Neuronal stem cell (in vitro differentiated cells): ENCODE measurements at regions not wholly inside any gene's neighbourhood (a gene's known extent, or its start where the extent isn't known, plus 50 kb on each side); places are given as distances from the start of the nearest gene placed in this dataset.

ENCODE experiments used
- DNase-seq: peaks from one replicate; pipeline ENCODE4 v3.0.0-alpha.2; 2013; ENCODE audit warnings: low spot score
- H2AFZ ChIP-seq: one replicate; pipeline ENCODE4 v1.6.1; 2013; ENCODE audit warnings: mild to moderate bottlenecking, low read length, inconsistent platforms
- H2AK5ac ChIP-seq: 2 replicates; pipeline ENCODE4 v1.6.1; 2013; ENCODE audit warnings: low read depth, mild to moderate bottlenecking, inconsistent platforms, low read length, moderate library complexity, mixed read lengths
- H2BK120ac ChIP-seq: 2 replicates; pipeline ENCODE4 v1.6.1; 2013; ENCODE audit warnings: low read depth, mild to moderate bottlenecking, inconsistent platforms, low read length, moderate library complexity, mixed read lengths
- H2BK12ac ChIP-seq: one replicate; pipeline ENCODE4 v1.6.1; 2013; ENCODE audit warnings: low read length, inconsistent platforms
- H2BK15ac ChIP-seq: 2 replicates; pipeline ENCODE4 v1.6.1; 2013; ENCODE audit warnings: mild to moderate bottlenecking, low read length, inconsistent platforms, mixed read lengths
- H2BK5ac ChIP-seq: one replicate; pipeline ENCODE4 v1.6.1; 2013; ENCODE audit warnings: inconsistent platforms, mild to moderate bottlenecking, low read length, moderate library complexity
- H3K14ac ChIP-seq: one replicate; pipeline ENCODE4 v1.6.1; 2013; ENCODE audit warnings: low read length, inconsistent platforms
- H3K18ac ChIP-seq: 2 replicates; pipeline ENCODE4 v1.6.1; 2013; ENCODE audit warnings: low read length, inconsistent platforms
- H3K23ac ChIP-seq: 2 replicates; pipeline ENCODE4 v1.6.1; 2013; ENCODE audit warnings: low read depth, mild to moderate bottlenecking, mixed read lengths, low read length, inconsistent platforms; ENCODE audit not compliant: poor library complexity
- H3K27ac ChIP-seq: replicated peaks from 3 replicates; pipeline ENCODE4 v1.5.1; 2013; ENCODE audit warnings: low read length, inconsistent platforms
- H3K27me3 ChIP-seq, 3 experiments: 2 replicates each; pipeline ENCODE4 v1.6.1; 2013; ENCODE audit warnings: low read length in 3 of 3, mild to moderate bottlenecking in 2 of 3, inconsistent platforms in 1 of 3, low read depth in 1 of 3, mixed read lengths in 1 of 3, moderate library complexity in 1 of 3; ENCODE audit not compliant: control insufficient read depth in 3 of 3, insufficient read depth in 3 of 3
- H3K36me3 ChIP-seq, 2 donors: replicated peaks in 1 of 2; 2 replicates each; pipeline ENCODE4 v1.6.1; 2013; ENCODE audit warnings: low read length in 2 of 2; ENCODE audit not compliant: control insufficient read depth in 2 of 2, insufficient read depth in 2 of 2
- H3K4ac ChIP-seq: 2 replicates; pipeline ENCODE4 v1.6.1; 2013; ENCODE audit warnings: inconsistent platforms, mild to moderate bottlenecking, low read length, moderate library complexity
- H3K4me1 ChIP-seq, 2 donors: 1 replicate in 1 of 2; 2 replicates in 1 of 2; pipeline ENCODE4 v1.6.1; 2013; ENCODE audit warnings: low read length in 2 of 2, low read depth in 1 of 2; ENCODE audit not compliant: control insufficient read depth in 2 of 2, insufficient read depth in 1 of 2
- H3K4me2 ChIP-seq: one replicate; pipeline ENCODE4 v1.6.1; 2013; ENCODE audit warnings: mild to moderate bottlenecking, low read length, inconsistent platforms; ENCODE audit not compliant: insufficient read depth, poor library complexity, severe bottlenecking
- H3K4me3 ChIP-seq, 2 donors: 2 replicates each; pipeline ENCODE4 v1.5.1; 2013; ENCODE audit warnings: low read length in 2 of 2, mild to moderate bottlenecking in 2 of 2, inconsistent platforms in 1 of 2, moderate library complexity in 1 of 2
- H3K79me1 ChIP-seq: one replicate; pipeline ENCODE4 v1.6.1; 2013; ENCODE audit warnings: low read depth, mild to moderate bottlenecking, inconsistent platforms, low read length, moderate library complexity
- H3K9ac ChIP-seq: one replicate; pipeline ENCODE4 v1.6.1; 2013; ENCODE audit warnings: mild to moderate bottlenecking, low read depth, low read length, inconsistent platforms; ENCODE audit not compliant: poor library complexity
- H3K9me3 ChIP-seq, 2 donors: replicated peaks in 1 of 2; 2 replicates each; pipeline versions ENCODE3 to v1.6.1; 2013; ENCODE audit warnings: low read length in 2 of 2, mild to moderate bottlenecking in 2 of 2, inconsistent platforms in 1 of 2, low read depth in 1 of 2, mixed read lengths in 1 of 2, moderate library complexity in 1 of 2; ENCODE audit not compliant: control insufficient read depth in 2 of 2, insufficient read depth in 1 of 2
- H4K8ac ChIP-seq: one replicate; pipeline ENCODE4 v1.6.1; 2013; ENCODE audit warnings: low read depth, mild to moderate bottlenecking, inconsistent platforms, low read length, moderate library complexity
- H4K91ac ChIP-seq: one replicate; pipeline ENCODE4 v1.6.1; 2013; ENCODE audit warnings: low read length, low read depth, mild to moderate bottlenecking, inconsistent platforms; ENCODE audit not compliant: poor library complexity
- WGBS, 2 donors: extraction: QIAGEN DNeasy Blood & Tissue Kit; methylation state at CpG; one replicate each; pipeline ENCODE4 v1.1.7; 2013; ENCODE audit warnings: missing lambda C conversion rate in 2 of 2, mixed read lengths in 1 of 2; ENCODE audit not compliant: insufficient read length in 2 of 2, insufficient replicate concordance in 1 of 2; ENCODE audit errors: extremely low coverage in 2 of 2; 5-methylcytosine and 5-hydroxymethylcytosine counted together

DNA sequence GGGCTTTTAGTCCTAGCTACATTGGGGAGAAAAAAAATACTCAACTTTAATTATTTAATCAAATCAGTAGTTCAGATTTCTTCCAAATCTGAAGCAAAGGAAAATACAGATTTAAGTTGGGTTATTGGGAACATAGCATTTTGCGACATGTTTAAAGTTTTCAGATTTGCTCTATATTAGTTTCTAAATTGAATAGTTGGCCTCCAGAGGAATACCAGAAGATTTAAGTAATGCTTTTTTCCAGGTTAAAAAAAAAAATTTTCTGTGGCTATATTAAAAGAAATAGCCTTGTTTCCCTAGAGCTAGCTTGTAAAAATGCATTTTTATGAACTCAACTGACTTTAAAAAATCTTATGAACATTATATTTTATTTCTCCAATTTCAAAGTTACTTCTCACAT lies 115.9 kb downstream of the DDX53 start:
- Histone ChIP-seq H2BK120ac (no peak overlapping the region), H4K91ac (no peak overlapping the region), H2BK15ac (no peak overlapping the region), H4K8ac (no peak overlapping the region), H3K79me1 (no peaks in the 10 kb centered on the region), H3K4me2 (no peak overlapping the region), H2BK5ac (no peak overlapping the region), H3K14ac (no peak overlapping the region), H3K23ac (no peak overlapping the region), H3K4me1 (no peaks in the 10 kb centered on the region), H3K27ac (no peak overlapping the region), H2AK5ac (no peak overlapping the region), H3K9me3 (no peaks in the 10 kb centered on the region), H2BK12ac (no peak overlapping the region), H2AFZ (no peak overlapping the region), H3K18ac (no peak overlapping the region), H3K36me3 (no peaks in the 10 kb centered on the region), H3K4me3 (no peak overlapping the region), H3K9ac (no peak overlapping the region), H3K4ac (no peak overlapping the region), H3K27me3 (no peaks in the 10 kb centered on the region)
- no CpG with 5 or more reads among the region's 1 CpG for WGBS, 2 donors
- DNase-seq = no peak

DNA sequence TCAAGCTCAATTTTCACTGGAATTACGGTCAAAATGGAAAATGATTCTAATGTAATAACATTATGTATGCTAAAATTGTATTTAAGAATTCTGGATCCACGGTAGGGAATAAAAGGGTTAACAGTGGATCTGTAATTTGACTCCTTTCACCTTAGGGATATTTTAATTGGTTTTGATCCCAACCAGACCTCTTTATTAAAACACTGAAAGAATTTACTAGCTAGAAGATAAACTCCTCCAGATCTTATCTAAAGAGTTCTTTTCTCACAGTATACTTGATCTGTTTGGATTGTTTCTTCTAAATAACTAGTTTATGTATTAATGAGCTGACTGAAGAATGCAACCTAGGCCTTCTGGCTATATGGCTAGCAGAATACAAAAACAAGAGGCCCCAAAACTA lies 118.4 kb downstream of the DDX53 start:
- Histone ChIP-seq H2BK15ac (no peak overlapping the region), H2AK5ac (no peak overlapping the region), H2BK5ac (no peak overlapping the region), H3K27ac (no peak overlapping the region), H3K4me1 (no peaks in the 10 kb centered on the region), H3K9ac (no peak overlapping the region), H2BK120ac (no peak overlapping the region), H3K9me3 (no peaks in the 10 kb centered on the region), H3K4me2 (no peak overlapping the region), H2AFZ (no peak overlapping the region), H3K36me3 (no peaks in the 10 kb centered on the region), H2BK12ac (no peak overlapping the region), H3K23ac (no peak overlapping the region), H4K8ac (no peak overlapping the region), H3K27me3 (no peaks in the 10 kb centered on the region), H3K79me1 (no peaks in the 10 kb centered on the region), H3K4ac (no peak overlapping the region), H3K4me3 (no peak overlapping the region), H3K14ac (no peak overlapping the region), H4K91ac (no peak overlapping the region), H3K18ac (no peak overlapping the region)
- WGBS, 2 donors = no CpG with 5 or more reads among the region's 2 CpGs
- no peak for DNase-seq

DNA sequence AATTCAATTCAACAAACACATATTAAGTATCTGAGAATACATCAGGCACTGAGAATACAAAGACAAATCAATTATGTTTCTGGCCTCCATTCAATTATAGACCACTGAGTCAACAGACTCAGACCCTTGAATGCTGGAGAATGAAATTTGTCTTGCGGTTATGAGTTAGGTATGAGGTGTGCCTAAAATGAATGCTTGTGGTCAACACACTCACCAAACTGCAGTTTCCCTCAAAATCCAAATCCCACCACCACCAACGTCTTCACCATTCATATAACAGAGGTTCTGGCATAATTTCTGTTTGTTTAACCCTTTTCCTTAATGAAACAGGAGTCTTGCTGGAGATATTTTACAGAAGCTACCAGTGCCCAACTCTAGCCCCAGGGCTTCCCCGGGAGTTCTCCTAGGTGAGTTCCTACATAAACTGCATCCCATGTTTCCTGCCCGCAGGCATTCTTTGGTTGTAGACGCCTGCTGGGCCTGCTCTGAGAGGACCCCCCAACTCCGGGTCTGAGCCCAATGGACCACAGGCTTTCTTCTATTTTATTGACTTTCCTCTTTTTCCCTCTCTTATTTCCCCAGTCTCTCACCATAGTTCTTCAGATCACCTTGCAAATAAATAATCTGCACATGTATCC lies 119.2 kb downstream of the DDX53 start:
- Histone ChIP-seq H2BK5ac (no peak overlapping the region), H2AK5ac (no peak overlapping the region), H3K4me2 (no peak overlapping the region), H3K27ac (no peak overlapping the region), H3K4me1 (no peaks in the 10 kb centered on the region), H2AFZ (no peak overlapping the region), H4K8ac (no peak overlapping the region), H3K9me3 (no peaks in the 10 kb centered on the region), H3K18ac (no peak overlapping the region), H3K23ac (no peak overlapping the region), H3K79me1 (no peaks in the 10 kb centered on the region), H3K4me3 (no peak overlapping the region), H2BK12ac (no peak overlapping the region), H3K36me3 (no peaks in the 10 kb centered on the region), H2BK15ac (no peak overlapping the region), H2BK120ac (no peak overlapping the region), H3K9ac (no peak overlapping the region), H4K91ac (no peak overlapping the region), H3K27me3 (peaks cover 0 to 2% (median 0%) of the 10 kb centered on the region in 3 experiments), H3K4ac (no peak overlapping the region), H3K14ac (no peak overlapping the region)
- DNase-seq = no peak
- WGBS, 2 donors = no CpG with 5 or more reads among the region's 6 CpGs

DNA sequence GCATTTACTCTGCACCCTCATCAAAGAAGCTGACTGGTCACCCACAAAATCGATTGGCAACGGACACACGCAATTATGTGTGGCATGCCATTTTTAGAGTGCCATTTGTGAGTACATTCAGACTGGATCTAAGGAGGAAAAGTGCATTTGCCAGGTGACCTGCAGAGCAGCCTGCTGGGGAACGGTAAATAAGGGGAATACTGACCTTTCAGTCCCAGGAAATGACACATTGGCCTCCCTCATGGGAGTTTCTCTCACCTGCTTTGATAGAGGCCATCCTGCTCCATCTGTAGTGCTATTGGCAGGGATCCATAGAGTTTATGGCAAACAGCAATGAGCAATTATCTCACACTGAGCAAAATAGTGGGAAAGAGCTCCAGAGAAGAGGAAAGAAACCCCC lies 127.8 kb downstream of the DDX53 start:
- H4K91ac ChIP-seq = no peak overlapping the region
- no peak overlapping the region for H4K8ac ChIP-seq
- no peaks in the 10 kb centered on the region for H3K4me1 ChIP-seq
- WGBS, 2 donors = no CpG with 5 or more reads among the region's 4 CpGs
- H3K27me3 ChIP-seq = peaks cover 0 to 2% (median 0%) of the 10 kb centered on the region in 3 experiments
- no peak overlapping the region for H3K4me2 ChIP-seq
- no peak overlapping the region for H3K18ac ChIP-seq
- no peak overlapping the region for H3K4me3 ChIP-seq
- H2BK5ac ChIP-seq = no peak overlapping the region
- H2AK5ac ChIP-seq = no peak overlapping the region
- no peaks in the 10 kb centered on the region for H3K36me3 ChIP-seq
- H2BK12ac ChIP-seq = no peak overlapping the region
- H3K27ac ChIP-seq = no peak overlapping the region
- H2BK15ac ChIP-seq = no peak overlapping the region
- H2AFZ ChIP-seq = no peak overlapping the region
- no peak overlapping the region for H3K9ac ChIP-seq
- no peak for DNase-seq
- no peak overlapping the region for H3K23ac ChIP-seq
- H2BK120ac ChIP-seq = no peak overlapping the region
- no peak overlapping the region for H3K4ac ChIP-seq
- no peaks in the 10 kb centered on the region for H3K9me3 ChIP-seq
- H3K79me1 ChIP-seq = no peaks in the 10 kb centered on the region
- H3K14ac ChIP-seq = no peak overlapping the region
